HEK293T (cell line): ENCODE measurements at regions not wholly inside any gene's neighbourhood (a gene's known extent, or its start where the extent isn't known, plus 50 kb on each side); places are given as distances from the start of the nearest gene placed in this dataset.
"Not testable (repeated sequence)": the region's sequence is repeated elsewhere in the genome, so short reads cannot be mapped to it uniquely, and the experiment has no call there.

Experiments
- CTCF ChIA-PET: fragments of 350-600 bp; formaldehyde crosslinking; extraction: SDS; loops from one replicate; lab custom pipeline; 2021; ENCODE audit warnings: antibody characterized with exemption, inconsistent platforms; lab: Yijun Ruan, JAX
- POLR2A ChIA-PET: fragments of 350-600 bp; formaldehyde crosslinking; extraction: SDS; loops from one replicate; lab custom pipeline; 2020; ENCODE audit warnings: antibody characterized with exemption, inconsistent platforms; lab: Yijun Ruan, JAX
- DNase-seq: peaks from one replicate; pipeline ENCODE4 v3.0.0; 2012; ENCODE audit warnings: mixed read lengths; ENCODE audit errors: extremely low spot score
- ARNT ChIP-seq: fragments of 450-650 bp; IDR thresholded peaks from 2 replicates; pipeline ENCODE4 v1.6.1; 2017; ENCODE audit warnings: mild to moderate bottlenecking
- BHLHE40 ChIP-seq: fragments of 450-650 bp; IDR thresholded peaks from 2 replicates; pipeline ENCODE4 v1.6.1; 2016; ENCODE audit warnings: mild to moderate bottlenecking, moderate library complexity, borderline replicate concordance
- CTBP1 ChIP-seq: fragments of 450-650 bp; IDR thresholded peaks from 2 replicates; pipeline ENCODE4 v1.6.1; 2016; ENCODE audit warnings: borderline replicate concordance
- ELF4 ChIP-seq: fragments of 450-650 bp; IDR thresholded peaks from 2 replicates; pipeline ENCODE4 v1.6.1; 2017; ENCODE audit warnings: antibody characterized with exemption
- FOXA1 ChIP-seq: fragments of 450-650 bp; IDR thresholded peaks from 2 replicates; pipeline ENCODE4 v1.6.1; 2016; ENCODE audit warnings: mild to moderate bottlenecking
- FOXK2 ChIP-seq: fragments of 450-650 bp; IDR thresholded peaks from 2 replicates; pipeline ENCODE4 v1.6.1; 2016; ENCODE audit warnings: mild to moderate bottlenecking
- FOXM1 ChIP-seq: fragments of 450-650 bp; IDR thresholded peaks from 2 replicates; pipeline ENCODE4 v1.6.1; 2017; ENCODE audit warnings: mild to moderate bottlenecking, borderline replicate concordance
- HDGF ChIP-seq: fragments of 450-650 bp; IDR thresholded peaks from 2 replicates; pipeline ENCODE4 v1.6.1; 2017; ENCODE audit warnings: antibody characterized with exemption, borderline replicate concordance
- L3MBTL2 ChIP-seq: fragments of 450-650 bp; conservative IDR thresholded peaks from 2 replicates; pipeline ENCODE4 v1.6.1; 2016; ENCODE audit warnings: mild to moderate bottlenecking
- LEF1 ChIP-seq: fragments of 450-650 bp; IDR thresholded peaks from 2 replicates; pipeline ENCODE4 v1.6.1; 2017; ENCODE audit warnings: mild to moderate bottlenecking, borderline replicate concordance
- NFRKB ChIP-seq: fragments of 450-650 bp; IDR thresholded peaks from 2 replicates; pipeline ENCODE4 v1.6.1; 2016; ENCODE audit warnings: mild to moderate bottlenecking, moderate library complexity
- SP1 ChIP-seq: fragments of 450-650 bp; IDR thresholded peaks from 2 replicates; pipeline ENCODE4 v1.6.1; 2017
- SUZ12 ChIP-seq: fragments of 450-650 bp; IDR thresholded peaks from 2 replicates; pipeline ENCODE4 v1.6.1; 2016; ENCODE audit warnings: mild to moderate bottlenecking
- TARDBP ChIP-seq: fragments of 450-650 bp; IDR thresholded peaks from 2 replicates; pipeline ENCODE4 v1.6.1; 2016
- ZNF384 ChIP-seq: fragments of 450-650 bp; IDR thresholded peaks from 2 replicates; pipeline ENCODE4 v1.6.1; 2016
- TF ChIP-seq, protein P1 (sequence below): fragments of 450-650 bp; IDR thresholded peaks from 2 replicates; pipeline ENCODE4 v1.6.1; 2016

- POLR2A ChIA-PET = no interaction called here
- no peak for DNase-seq
- TF ChIP-seq FOXM1 (no peak), ELF4 (no peak), SP1 (no peak), BHLHE40 (no peak), SUZ12 (no peak), FOXA1 (no peak), TARDBP (no peak), LEF1 (no peak), FOXK2 (no peak), HDGF (no peak), L3MBTL2 (no peak), NFRKB (no peak), ARNT (no peak), CTBP1 (no peak), ZNF384 (no peak)
- TF ChIP-seq, protein P1, sequence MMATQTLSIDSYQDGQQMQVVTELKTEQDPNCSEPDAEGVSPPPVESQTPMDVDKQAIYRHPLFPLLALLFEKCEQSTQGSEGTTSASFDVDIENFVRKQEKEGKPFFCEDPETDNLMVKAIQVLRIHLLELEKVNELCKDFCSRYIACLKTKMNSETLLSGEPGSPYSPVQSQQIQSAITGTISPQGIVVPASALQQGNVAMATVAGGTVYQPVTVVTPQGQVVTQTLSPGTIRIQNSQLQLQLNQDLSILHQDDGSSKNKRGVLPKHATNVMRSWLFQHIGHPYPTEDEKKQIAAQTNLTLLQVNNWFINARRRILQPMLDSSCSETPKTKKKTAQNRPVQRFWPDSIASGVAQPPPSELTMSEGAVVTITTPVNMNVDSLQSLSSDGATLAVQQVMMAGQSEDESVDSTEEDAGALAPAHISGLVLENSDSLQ = no peak
- CTCF ChIA-PET = no interaction called here
These were observed 96.2 kb upstream of the MXRA5 start for GRCh38 chrX:3442691-3443090.

GRCh38 chrX:3440981-3441380 is 94.5 kb upstream of the MXRA5 start:
- no peak for DNase-seq
- TF ChIP-seq BHLHE40 (no peak), CTBP1 (no peak), ARNT (no peak), SUZ12 (no peak), L3MBTL2 (no peak), ZNF384 (no peak), TARDBP (no peak), FOXA1 (no peak)
- TF ChIP-seq, protein P1 = no peak
- ChIA-PET CTCF (no interaction called here), POLR2A (no interaction called here)

GRCh38 chrX:3435916-3436315 is 89.5 kb upstream of the MXRA5 start:
- DNase-seq, POLR2A ChIA-PET, CTCF ChIA-PET: not testable (repeated sequence)

DNA sequence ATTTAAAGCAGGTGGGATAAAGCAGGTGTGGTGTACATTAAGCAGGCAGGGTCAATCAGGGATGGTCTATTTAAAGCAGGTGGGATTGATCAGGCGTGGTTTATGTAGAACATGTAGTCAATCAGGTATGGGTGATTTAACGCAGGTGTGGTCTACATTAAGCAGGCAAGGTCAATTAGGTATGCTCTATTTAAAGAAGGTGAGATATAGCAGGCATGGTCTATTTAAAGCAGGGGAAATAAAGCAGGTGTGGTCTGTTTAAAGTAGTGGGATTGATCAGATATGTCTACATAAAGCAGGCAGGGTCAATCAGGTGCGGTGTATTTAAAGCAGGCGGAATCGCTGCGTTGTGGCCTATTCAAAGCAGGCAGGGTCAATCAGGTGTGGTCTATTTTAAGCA is 88.6 kb upstream of the MXRA5 start:
- ChIA-PET POLR2A (no interaction called here), CTCF (no interaction called here)

DNA sequence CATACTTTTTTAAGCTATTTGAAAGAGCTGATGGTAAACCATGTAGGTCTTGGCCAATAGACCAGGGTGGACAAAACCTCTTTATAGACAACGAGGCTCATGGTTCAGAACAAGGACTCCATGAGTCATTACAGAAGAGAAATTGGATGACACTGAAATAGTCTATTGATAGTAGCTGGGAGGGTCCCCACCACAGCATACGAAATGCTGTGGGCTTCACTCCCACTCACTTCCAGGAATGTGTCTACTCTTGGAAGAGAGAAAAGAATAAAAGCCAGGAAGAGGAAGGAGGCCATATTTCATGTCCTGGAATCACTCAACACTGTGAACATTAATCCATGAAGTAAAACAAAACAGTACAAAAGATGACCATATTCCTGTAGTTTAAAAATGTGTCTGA is 82.3 kb upstream of the MXRA5 start:
- TF ChIP-seq LEF1 (no peak), ARNT (no peak), FOXK2 (no peak), L3MBTL2 (no peak), SP1 (no peak), TARDBP (no peak), ELF4 (no peak), HDGF (no peak)
- TF ChIP-seq, protein P1 = no peak
- no peak for DNase-seq
- ChIA-PET POLR2A (no interaction called here), CTCF (no interaction called here)

More for the DNA sequence above, 88.6 kb upstream of the MXRA5 start:
- no peak for DNase-seq
- TF ChIP-seq FOXK2 = no peak
- no peak for TF ChIP-seq CTBP1
- no peak for TF ChIP-seq ARNT
- no peak for TF ChIP-seq L3MBTL2

GRCh38 chrX:3426552-3426951 is 80.1 kb upstream of the MXRA5 start:
- ChIA-PET CTCF (no interaction called here), POLR2A (no interaction called here)
- no peak for TF ChIP-seq L3MBTL2
- TF ChIP-seq TARDBP = no peak
- TF ChIP-seq ARNT = no peak
- no peak for TF ChIP-seq ELF4
- TF ChIP-seq FOXK2 = no peak
- no peak for DNase-seq

DNA sequence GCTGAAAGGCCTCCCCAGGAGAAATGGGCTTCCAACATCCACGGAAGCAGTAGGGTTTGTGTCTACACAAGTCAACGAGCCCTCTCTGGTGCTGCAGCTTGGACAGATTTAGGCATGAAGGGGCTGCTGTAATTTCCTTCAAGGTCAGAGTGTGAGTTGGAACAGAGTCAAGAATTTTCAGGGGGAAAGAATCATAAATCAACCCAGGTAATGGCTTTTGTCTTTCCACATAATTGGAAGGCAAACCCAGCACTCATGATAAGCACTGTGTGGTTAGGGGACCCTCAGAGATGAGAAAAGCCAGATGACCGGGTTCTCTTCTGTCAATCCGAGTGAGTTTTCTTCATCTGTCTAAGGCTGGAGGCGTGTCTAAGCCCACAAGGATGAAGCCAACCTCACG is 78.6 kb upstream of the MXRA5 start:
- ChIA-PET CTCF (no interaction called here), POLR2A (no interaction called here)
- no peak for DNase-seq
- TF ChIP-seq SP1 (no peak), ARNT (no peak), CTBP1 (no peak), SUZ12 (no peak), ELF4 (no peak)

- CTCF ChIA-PET = no interaction called here
- no peak for DNase-seq
- TF ChIP-seq FOXM1 (no peak), HDGF (no peak), SUZ12 (no peak), NFRKB (no peak), ARNT (no peak), CTBP1 (no peak), FOXA1 (no peak), ZNF384 (no peak)
- TF ChIP-seq, protein P1 = no peak
- POLR2A ChIA-PET = no interaction called here
These were observed 73.9 kb upstream of the MXRA5 start for GRCh38 chrX:3420316-3420715.
